ENCODE measurements at regions not wholly inside any gene's neighbourhood (a gene's known extent, or its start where the extent isn't known, plus 50 kb on each side); places are given as distances from the start of the nearest gene placed in this dataset.
"Not testable (repeated sequence)": the region's sequence is repeated elsewhere in the genome, so short reads cannot be mapped to it uniquely, and the experiment has no call there.

- no peak for DNase-seq (ENCODE audit: low spot score)
Measured at GRCh38 chr1:143694085-143694484, 277.7 kb downstream of the FAM72C start.

- DNase-seq (ENCODE audit: low spot score) = no peak
Measured at GRCh38 chr1:143691971-143692529, 279.7 kb downstream of the FAM72C start.

GRCh38 chr1:143691400-143691891 lies 280.3 kb downstream of the FAM72C start:
- DNase-seq (ENCODE audit: low spot score) = no peak

DNA sequence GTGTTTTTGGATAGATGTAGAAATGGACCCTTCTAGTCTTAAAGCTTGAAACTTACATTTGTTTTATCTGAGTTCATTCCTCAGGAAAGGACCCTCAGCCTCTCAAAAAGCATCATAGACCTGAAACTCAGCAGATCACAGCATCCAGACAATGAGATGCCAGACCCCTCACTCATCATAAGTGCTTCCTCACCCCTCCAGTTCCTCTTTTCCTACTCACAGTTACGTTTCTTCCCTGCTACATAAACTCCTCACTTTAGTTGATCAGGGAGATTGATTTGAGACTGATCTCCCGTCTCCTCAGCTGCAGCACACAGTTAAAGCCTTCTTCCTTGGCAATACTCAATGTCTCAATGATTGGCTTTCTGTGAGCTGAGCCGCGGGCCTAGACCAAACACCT lies 282.0 kb downstream of the FAM72C start:
- no peak for DNase-seq (ENCODE audit: low spot score)

DNA sequence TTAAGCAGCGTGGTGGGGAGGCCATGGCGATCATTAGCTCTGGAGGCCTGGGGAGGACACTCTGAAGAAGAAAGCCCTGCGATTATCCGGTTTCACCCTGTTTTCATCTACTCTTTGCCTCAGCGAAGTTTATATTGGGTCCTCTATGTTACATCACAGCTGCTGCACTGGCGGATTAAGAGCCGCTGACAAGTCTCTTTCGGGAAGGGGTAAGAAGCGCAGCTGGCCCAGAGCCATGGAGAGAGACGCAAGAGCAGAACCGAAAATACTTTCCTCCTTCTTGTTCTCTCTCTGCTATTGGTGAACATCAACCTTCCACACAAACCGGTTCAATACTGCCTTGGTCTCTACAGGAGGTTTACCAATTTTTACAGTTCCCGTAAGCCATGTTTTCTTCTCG lies 291.5 kb downstream of the FAM72C start:
- DNase-seq (ENCODE audit: low spot score) = no peak

- no peak for DNase-seq (ENCODE audit: low spot score)
Measured at GRCh38 chr1:143672983-143673382, 298.8 kb downstream of the FAM72C start.

GRCh38 chr1:143667730-143668129 lies 304.1 kb downstream of the FAM72C start:
- DNase-seq (ENCODE audit: low spot score) = no peak

GRCh38 chr1:143666851-143667250 lies 304.9 kb downstream of the FAM72C start:
- DNase-seq (ENCODE audit: low spot score) = no peak

DNA sequence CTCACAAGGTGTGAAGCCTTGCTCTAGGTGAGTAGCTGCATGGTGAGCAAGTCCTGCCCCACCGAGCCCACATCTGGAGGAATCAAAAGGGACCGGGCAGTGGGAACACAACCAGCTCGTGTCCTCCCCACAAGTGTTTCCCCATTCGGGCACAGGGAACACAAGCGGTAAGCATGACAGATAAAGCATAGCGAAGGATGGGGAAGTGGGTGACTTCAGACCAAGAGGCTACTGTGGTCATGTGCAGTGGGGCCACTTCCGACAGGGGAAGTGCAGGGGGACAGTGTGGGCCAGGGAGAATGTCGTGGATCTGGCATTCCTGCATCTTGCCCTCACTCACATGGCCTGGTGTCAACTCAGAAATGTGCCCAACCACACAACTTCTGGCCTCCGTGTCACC lies 306.2 kb downstream of the FAM72C start:
- DNase-seq (ENCODE audit: low spot score) = no peak

DNA sequence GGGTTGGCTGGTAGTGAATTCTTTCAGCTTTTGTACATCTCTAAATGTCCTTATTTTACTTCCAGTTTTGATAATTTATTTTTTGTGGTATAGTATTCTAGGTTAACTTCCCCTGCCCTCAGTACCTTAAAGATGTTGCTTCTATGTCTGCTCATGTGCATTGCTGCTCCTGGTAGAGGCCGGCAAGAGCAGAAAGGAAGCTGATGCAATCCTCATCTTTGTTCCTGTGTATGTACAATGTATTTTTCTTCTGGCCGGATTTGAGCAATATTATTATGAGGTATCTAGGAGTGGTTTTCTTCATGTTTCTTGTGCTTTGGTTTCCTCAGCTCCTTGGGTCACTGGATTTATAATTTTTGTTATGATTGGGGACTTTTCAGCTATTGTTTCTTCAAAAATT lies 308.7 kb downstream of the FAM72C start:
- not testable (repeated sequence) for DNase-seq (ENCODE audit: low spot score)

DNA sequence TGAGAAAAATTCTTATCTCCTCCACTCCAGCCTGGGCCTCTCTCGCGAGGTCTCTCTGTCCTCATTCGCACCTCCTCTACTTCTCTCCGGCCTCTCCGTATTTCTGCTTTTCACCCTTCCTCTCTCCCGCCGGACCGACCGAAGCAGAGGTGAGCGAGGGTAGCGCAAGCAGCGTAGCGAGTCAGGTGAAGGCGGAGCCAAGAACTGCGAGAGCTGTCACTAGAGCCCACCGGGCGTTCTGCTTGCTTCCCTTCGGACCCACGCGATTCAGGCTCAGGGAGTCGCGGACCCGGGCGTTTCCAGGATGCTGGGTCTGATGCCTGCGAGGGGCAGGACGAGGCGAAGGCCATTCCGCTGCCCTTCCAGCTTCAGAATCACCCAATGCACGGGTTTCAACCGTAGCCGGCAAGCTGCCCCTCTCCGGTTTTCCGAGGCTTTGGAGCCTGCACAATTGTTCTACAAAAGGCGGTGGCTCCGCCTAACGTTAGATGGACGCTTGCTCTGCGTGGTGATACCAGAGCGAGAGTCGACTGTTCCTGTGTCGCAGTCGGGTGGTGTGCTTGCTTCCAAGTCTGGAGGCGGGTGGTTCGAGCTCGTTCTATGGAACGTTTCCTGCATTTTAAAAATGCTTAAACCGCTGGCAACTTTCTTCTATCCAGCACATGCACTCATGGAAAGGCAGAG lies 310.2 kb downstream of the FAM72C start:
- DNase-seq (ENCODE audit: low spot score) = no peak

DNA sequence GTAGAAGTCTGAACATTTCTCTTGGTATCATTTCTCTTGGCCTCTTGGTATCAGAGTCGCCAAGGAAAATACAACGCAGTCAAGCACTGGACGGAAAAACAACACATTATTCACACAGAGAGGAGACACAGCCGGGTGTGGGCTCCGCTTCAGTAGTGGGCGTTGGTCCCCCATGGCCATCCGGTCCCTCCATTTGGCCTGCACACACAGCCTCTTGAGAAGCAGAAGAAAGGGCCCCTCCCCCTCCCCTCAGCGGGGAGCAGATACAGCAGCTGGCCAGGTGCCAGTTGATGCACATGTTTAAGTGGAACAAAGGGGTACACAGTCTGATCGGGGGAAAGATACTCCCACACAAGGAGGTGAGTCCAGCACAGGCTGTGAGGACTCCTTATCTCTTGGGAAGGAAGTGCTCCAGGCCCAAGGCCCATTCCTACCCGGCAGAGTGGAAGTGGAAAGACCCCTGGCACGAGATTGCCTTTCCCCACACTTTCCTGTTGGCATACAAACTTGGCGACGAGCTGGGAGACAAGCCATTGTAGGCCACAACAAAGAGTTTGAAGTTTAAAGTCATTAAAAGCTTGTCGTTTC lies 311.3 kb downstream of the FAM72C start:
- no peak for DNase-seq (ENCODE audit: low spot score)

GRCh38 chr1:143653429-143653802 lies 318.4 kb downstream of the FAM72C start:
- no peak for DNase-seq (ENCODE audit: low spot score)

DNA sequence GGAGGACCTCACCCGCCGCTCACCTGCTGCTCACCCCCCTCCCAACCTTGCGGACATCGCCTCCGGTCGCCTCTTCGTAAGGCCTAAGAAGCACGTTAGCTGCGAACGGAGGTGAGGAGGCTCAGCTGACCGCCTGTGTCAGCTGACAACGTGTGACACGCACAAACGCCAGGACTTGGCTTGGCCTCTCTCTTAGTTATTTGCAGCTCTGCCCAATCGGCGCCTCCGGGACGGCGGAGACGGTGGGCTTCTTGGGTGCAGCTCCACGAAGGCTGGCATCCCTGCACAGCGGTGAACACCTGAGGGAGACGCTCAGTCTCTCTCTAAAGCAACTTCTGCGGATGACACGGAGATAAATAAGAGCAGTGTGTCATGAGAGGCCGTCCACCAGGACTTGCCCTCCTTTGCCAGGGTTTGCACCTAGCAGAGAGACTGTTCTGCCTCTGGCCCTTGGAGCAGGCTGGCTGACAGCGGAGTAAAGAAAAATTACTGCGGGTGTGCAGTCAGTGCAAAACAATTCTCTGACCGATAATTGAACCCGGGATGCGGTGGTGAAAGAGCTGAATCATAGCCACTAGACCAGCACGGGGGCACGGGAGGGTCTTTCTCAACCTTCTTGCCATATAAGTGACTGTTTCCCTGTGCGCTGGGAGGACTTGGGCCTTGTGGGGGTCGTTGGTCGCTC lies 318.9 kb downstream of the FAM72C start:
- no peak for DNase-seq (ENCODE audit: low spot score)

DNA sequence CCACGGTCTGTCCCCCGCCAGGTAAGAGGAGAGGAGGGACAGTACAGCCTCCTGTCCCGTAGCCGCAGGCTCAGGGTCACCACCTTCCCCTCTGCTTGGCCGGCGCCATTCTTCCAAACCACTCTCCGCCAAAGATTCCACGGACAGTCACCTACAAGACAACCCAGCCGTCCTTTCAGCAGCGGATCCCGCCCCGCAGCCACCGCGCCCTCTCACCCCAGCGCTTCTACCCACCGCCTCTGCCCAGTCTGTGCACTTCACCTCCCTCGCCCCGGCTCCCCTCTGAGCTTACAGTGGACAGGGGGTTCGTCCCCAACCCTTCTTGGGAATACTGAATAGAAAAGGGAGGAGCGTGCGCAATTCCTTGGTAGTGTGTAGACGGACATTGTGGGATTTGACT lies 319.6 kb downstream of the FAM72C start:
- DNase-seq (ENCODE audit: low spot score) = no peak

DNA sequence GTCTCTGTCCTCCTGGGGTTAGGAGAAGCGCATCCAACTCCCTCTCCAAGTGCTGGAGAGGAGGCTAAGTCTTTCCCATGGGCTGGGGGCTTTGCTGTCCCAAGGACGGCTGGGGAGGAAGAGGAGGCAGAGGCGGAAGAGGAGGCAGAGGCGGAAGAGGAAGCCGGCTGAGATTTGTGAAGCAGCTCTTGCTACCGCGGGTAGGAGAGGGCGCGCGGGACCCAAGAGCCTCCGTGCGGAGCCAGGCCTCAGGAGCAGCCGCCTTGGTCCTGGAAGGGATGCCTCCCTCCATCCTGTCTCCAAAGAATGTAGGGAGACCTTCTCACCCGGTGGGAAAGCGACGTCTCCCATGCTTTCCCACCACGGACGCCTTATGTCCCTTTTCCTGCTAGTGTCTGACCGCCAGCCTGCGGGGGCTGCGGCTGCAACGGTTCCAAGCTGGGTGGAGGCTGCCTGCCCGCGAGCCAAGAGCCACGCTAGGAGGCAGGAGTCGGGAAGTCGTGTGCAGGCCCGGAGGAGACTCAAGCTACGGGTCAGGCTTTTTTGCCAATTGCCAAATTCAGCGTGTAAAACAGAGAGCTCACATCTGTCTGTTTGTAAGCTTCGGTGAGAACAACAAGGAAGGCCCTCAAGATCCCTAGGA lies 320.3 kb downstream of the FAM72C start:
- DNase-seq (ENCODE audit: low spot score) = no peak

GRCh38 chr1:143644035-143644434 lies 327.8 kb downstream of the FAM72C start:
- not testable (repeated sequence) for DNase-seq (ENCODE audit: low spot score)

- DNase-seq (ENCODE audit: low spot score) = no peak
Measured at GRCh38 chr1:143643148-143643885, 328.5 kb downstream of the FAM72C start.

GRCh38 chr1:143625886-143626285 lies 345.9 kb downstream of the FAM72C start:
- no peak for DNase-seq (ENCODE audit: low spot score)

DNA sequence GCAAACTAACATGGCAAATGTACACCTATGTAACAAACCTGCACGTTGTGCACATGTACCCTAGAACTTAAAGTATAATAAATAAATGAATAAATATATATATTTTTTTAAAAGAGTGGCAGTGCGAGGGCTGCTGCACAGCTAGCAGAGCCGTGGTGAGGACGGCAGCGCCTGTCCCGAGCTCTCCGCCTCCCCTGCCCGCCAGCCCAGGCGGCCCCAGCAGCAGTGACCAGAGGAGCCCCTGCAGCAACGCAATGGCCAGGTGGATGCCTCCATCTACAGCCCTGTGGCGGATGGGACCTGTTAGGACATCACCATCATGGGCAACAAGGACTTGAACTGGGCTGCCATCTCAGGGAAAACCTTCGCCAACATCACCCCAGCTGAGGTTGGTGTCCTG lies 351.9 kb downstream of the FAM72C start:
- DNase-seq (ENCODE audit: low spot score) = no peak

DNA sequence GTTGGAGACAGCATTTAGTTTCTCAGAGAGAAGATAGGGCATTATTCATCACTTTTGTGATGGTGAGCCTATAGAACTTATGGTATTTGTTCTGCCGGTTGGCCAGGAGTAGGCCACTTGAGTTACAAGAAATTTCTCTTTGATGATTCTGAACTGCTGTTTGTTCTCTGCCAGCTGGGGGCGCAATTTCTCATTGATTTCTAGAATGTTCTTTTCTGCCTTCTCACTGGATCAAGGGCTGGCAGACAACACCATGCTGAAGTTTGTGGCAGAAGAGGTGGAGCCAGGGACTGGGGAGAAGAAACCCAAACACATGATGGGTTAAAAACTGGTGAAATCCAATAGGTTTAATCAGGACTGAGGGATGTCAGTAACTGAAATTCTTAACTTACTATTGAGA lies 360.6 kb downstream of the FAM72C start:
- DNase-seq (ENCODE audit: low spot score) = no peak

DNA sequence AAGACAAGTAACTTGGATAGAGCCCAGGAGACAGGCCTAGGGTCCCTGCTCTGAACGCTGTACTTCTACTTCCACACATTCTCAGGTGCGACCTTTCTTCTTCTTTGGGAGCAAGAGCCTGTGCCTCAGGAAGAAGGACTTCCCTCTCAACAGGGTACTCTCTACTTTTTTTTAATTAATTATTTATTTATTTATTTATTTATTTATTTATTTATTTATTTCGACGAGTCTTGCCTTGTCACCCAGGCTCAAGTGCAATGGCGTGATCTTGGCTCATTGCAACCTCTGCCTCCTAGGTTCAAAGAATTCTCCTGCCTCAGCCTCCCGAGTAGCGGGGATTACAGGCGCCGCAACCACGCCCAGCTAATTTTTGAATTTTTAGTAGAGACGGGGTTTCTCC lies 361.6 kb downstream of the FAM72C start:
- DNase-seq (ENCODE audit: low spot score) = no peak

Data from CD4-positive, alpha-beta T cell treated with Interleukin-2 at 100 ng/mL for 4 hours (primary cell).